ENCODE measurements at regions not wholly inside any gene's neighbourhood (a gene's known extent, or its start where the extent isn't known, plus 50 kb on each side); places are given as distances from the start of the nearest gene placed in this dataset.

- TF ChIP-seq, protein P1, sequence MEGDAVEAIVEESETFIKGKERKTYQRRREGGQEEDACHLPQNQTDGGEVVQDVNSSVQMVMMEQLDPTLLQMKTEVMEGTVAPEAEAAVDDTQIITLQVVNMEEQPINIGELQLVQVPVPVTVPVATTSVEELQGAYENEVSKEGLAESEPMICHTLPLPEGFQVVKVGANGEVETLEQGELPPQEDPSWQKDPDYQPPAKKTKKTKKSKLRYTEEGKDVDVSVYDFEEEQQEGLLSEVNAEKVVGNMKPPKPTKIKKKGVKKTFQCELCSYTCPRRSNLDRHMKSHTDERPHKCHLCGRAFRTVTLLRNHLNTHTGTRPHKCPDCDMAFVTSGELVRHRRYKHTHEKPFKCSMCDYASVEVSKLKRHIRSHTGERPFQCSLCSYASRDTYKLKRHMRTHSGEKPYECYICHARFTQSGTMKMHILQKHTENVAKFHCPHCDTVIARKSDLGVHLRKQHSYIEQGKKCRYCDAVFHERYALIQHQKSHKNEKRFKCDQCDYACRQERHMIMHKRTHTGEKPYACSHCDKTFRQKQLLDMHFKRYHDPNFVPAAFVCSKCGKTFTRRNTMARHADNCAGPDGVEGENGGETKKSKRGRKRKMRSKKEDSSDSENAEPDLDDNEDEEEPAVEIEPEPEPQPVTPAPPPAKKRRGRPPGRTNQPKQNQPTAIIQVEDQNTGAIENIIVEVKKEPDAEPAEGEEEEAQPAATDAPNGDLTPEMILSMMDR (optimal IDR thresholded peaks at IDR 0.05 in 1 of 3, IDR thresholded peaks at IDR 0.05 in 1 of 3, conservative IDR thresholded peaks at IDR 0.05 in 1 of 3; ENCODE audit: extremely low read depth in 1 of 3, insufficient read depth in 2 of 3, low read length in 3 of 3), result no peak
- TF ChIP-seq EZH2 (IDR thresholded peaks at IDR 0.05; ENCODE audit: low read length), result no peak
Observed at GRCh38 chr1:166701603-166702100, 137.6 kb upstream of the POGK start.
